Esophagus muscularis mucosa (tissue), 4 donors: ENCODE measurements at regions not wholly inside any gene's neighbourhood (a gene's known extent, or its start where the extent isn't known, plus 50 kb on each side); places are given as distances from the start of the nearest gene placed in this dataset.

ENCODE experiments used
- EP300 ChIP-seq: sonication (generic); formaldehyde crosslinking; IDR thresholded peaks from one replicate; pipeline ENCODE4 v1.6.1; 2017; ENCODE audit warnings: antibody characterized with exemption
- POLR2A ChIP-seq: fragments of 450-650 bp; IDR thresholded peaks from one replicate; pipeline ENCODE4 v1.6.1; 2017; ENCODE audit warnings: antibody characterized with exemption, moderate library complexity, mild to moderate bottlenecking, low read depth
- POLR2AphosphoS5 ChIP-seq, 2 donors: sonication (generic); formaldehyde crosslinking; IDR thresholded peaks; one replicate each; pipeline ENCODE4 v1.6.1; 2017; ENCODE audit warnings: antibody characterized with exemption in 2 of 2
- TF ChIP-seq, protein P1 (sequence below), 3 experiments: fragments of 200-600 bp in 2 of 3; fragments of 450-650 bp in 1 of 3; sonication (generic) in 2 of 3; IDR thresholded peaks; one replicate each; pipeline ENCODE4 v1.5.1; 2017 to 2019; ENCODE audit warnings: antibody characterized with exemption in 3 of 3, mild to moderate bottlenecking in 2 of 3, moderate library complexity in 1 of 3

DNA sequence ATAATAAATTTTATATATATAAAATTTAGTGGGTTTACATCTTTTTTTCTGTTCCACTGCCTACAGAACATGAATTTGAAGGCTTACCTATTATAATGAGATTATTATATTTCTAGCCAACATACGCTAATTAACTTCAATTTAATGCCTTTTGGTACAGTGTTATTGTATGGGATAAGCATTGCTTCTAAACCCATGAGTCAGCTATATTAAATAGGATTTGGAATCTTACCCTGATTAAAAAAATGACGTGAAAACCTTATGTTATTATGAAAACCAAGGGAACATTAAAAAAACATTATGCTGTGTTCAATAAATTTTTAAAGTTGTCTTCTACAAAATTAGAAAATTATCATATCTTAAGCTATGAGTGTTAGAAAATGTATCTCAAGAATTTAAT, 334.0 kb upstream of the RGS17 start:
- TF ChIP-seq, protein P1, sequence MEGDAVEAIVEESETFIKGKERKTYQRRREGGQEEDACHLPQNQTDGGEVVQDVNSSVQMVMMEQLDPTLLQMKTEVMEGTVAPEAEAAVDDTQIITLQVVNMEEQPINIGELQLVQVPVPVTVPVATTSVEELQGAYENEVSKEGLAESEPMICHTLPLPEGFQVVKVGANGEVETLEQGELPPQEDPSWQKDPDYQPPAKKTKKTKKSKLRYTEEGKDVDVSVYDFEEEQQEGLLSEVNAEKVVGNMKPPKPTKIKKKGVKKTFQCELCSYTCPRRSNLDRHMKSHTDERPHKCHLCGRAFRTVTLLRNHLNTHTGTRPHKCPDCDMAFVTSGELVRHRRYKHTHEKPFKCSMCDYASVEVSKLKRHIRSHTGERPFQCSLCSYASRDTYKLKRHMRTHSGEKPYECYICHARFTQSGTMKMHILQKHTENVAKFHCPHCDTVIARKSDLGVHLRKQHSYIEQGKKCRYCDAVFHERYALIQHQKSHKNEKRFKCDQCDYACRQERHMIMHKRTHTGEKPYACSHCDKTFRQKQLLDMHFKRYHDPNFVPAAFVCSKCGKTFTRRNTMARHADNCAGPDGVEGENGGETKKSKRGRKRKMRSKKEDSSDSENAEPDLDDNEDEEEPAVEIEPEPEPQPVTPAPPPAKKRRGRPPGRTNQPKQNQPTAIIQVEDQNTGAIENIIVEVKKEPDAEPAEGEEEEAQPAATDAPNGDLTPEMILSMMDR (IDR thresholded peaks at IDR 0.05), result no peak
- no peak for TF ChIP-seq EP300
- TF ChIP-seq POLR2A, result no peak
- TF ChIP-seq POLR2AphosphoS5 (IDR thresholded peaks at IDR 0.05), result no peak
